Calu3 (cell line): ENCODE measurements at regions not wholly inside any gene's neighbourhood (a gene's known extent, or its start where the extent isn't known, plus 50 kb on each side); places are given as distances from the start of the nearest gene placed in this dataset.

Experiments
- BruUV-seq: library from RNA; stranded (reverse); fragments of 400-500 nt; replicated peaks from 2 replicates; lab custom pipeline; 2021; lab: Mats Ljungman, UMichigan
- CTCF ChIA-PET: fragments of 300-600 bp; sonication (Branson Sonifier 250); formaldehyde crosslinking; loops from one replicate; lab custom pipeline; 2022; ENCODE audit warnings: antibody characterized with exemption; lab: Charles Lee
- DNase-seq: peaks from one replicate; pipeline ENCODE4 v3.0.0; 2022
- H3K27ac Mint-ChIP-seq: one replicate; pipeline ENCODE4 v1.8.0; 2022; ENCODE audit warnings: mixed read lengths; ENCODE audit not compliant: unreplicated experiment
- H3K27me3 Mint-ChIP-seq: one replicate; pipeline ENCODE4 v1.8.0; 2022; ENCODE audit warnings: mixed read lengths; ENCODE audit not compliant: unreplicated experiment
- H3K36me3 Mint-ChIP-seq: one replicate; pipeline ENCODE4 v1.8.0; 2022; ENCODE audit warnings: mild to moderate bottlenecking, moderate library complexity, mixed read lengths; ENCODE audit not compliant: insufficient read depth, unreplicated experiment
- H3K4me1 Mint-ChIP-seq: one replicate; pipeline ENCODE4 v1.8.0; 2022; ENCODE audit warnings: mild to moderate bottlenecking, low read depth, mixed read lengths; ENCODE audit not compliant: unreplicated experiment
- H3K4me3 Mint-ChIP-seq: one replicate; pipeline ENCODE4 v1.8.0; 2022; ENCODE audit warnings: mild to moderate bottlenecking, low read depth, moderate library complexity, mixed read lengths; ENCODE audit not compliant: unreplicated experiment
- H3K9me3 Mint-ChIP-seq: one replicate; pipeline ENCODE4 v1.8.0; 2022; ENCODE audit warnings: low read depth, mixed read lengths; ENCODE audit not compliant: unreplicated experiment
- intact Hi-C: fragments of 100-400 bp; cut with micrococcal nuclease; formaldehyde crosslinking; loops from one replicate; pipeline ENCODE4 v1.10.0; 2022; ENCODE audit not compliant: unreplicated experiment
- TF ChIP-seq, protein P1 (sequence below): fragments of 200-600 bp; IDR thresholded peaks from one replicate; pipeline ENCODE4 v1.8.0; 2022; ENCODE audit warnings: antibody characterized with exemption; ENCODE audit not compliant: unreplicated experiment

DNA sequence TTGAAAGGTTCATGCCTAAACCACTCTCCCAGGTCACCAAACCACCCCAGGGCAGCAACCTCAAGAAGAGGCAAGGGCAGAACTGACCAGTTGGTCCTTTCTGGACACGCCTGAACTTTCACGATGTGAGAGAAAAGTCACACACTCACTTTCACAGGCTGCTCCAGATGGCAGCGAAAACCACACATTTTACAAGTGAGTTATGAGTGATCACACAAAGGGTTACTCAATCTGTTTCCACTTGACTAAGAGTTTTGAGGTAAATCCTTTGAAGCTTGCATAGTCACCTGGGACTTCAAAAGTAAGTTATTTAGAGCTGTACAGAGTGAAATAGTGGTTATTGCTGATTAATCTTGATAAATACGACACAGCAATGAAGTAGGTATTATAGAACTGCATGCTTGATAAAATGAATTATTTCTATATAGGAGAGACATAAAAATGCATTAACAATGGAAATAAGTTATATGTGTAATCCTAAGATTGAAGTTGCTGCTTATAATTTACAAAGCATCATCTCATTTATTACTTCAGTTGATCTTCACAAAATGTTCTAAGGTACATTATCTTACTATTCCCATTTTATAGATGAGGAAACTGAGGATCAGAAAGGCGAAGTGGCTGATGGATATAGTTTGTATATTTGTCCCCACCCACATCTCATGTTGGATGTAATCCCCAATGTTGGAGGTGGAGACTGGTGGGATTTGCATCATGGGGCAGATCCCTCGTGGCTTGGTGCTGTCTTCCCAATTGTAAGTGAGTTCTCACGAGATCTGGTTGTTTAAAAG lies 103.0 kb upstream of the KLF3 start:
- H3K36me3 Mint-ChIP-seq = no peaks in the 10 kb centered on the region
- intact Hi-C loops = no loop called here
- H3K27me3 Mint-ChIP-seq = no peaks in the 10 kb centered on the region
- BruUV-seq = no TSS peak
- CTCF ChIA-PET = no interaction called here
- TF ChIP-seq, protein P1, sequence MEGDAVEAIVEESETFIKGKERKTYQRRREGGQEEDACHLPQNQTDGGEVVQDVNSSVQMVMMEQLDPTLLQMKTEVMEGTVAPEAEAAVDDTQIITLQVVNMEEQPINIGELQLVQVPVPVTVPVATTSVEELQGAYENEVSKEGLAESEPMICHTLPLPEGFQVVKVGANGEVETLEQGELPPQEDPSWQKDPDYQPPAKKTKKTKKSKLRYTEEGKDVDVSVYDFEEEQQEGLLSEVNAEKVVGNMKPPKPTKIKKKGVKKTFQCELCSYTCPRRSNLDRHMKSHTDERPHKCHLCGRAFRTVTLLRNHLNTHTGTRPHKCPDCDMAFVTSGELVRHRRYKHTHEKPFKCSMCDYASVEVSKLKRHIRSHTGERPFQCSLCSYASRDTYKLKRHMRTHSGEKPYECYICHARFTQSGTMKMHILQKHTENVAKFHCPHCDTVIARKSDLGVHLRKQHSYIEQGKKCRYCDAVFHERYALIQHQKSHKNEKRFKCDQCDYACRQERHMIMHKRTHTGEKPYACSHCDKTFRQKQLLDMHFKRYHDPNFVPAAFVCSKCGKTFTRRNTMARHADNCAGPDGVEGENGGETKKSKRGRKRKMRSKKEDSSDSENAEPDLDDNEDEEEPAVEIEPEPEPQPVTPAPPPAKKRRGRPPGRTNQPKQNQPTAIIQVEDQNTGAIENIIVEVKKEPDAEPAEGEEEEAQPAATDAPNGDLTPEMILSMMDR = no peak
- no peaks in the 10 kb centered on the region for H3K9me3 Mint-ChIP-seq
- no peak overlapping the region for H3K27ac Mint-ChIP-seq
- no peak for DNase-seq
- no peaks in the 10 kb centered on the region for H3K4me1 Mint-ChIP-seq
- H3K4me3 Mint-ChIP-seq = no peak overlapping the region

DNA sequence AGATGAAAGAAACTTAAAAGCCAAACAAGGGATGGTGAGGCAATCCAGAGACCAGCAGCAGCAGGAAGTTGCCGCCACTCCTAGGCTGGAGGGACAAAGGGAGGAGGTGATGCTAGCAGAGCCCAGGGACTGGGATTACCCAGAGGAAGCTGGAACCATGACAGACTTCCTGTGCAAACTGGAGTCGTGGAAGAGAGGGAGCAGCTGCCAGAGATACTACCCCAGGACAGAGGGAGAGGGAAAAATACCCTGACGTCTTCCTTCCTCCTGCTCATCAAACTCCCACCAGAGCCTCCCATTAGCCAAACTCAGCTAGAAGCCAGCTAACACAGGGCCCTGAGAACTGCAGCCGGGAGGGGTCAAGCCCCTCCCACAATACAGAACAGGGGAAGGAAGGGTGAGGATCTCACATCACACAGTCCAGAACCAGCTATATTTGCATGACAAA lies 101.2 kb upstream of the KLF3 start:
- Mint-ChIP-seq H3K4me1 (no peaks in the 10 kb centered on the region), H3K27me3 (no peaks in the 10 kb centered on the region), H3K36me3 (no peaks in the 10 kb centered on the region), H3K9me3 (no peaks in the 10 kb centered on the region), H3K27ac (no peak overlapping the region), H3K4me3 (no peak overlapping the region)
- TF ChIP-seq, protein P1 = no peak
- CTCF ChIA-PET = no interaction called here
- intact Hi-C loops = no loop called here
- no peak for DNase-seq
- BruUV-seq = no TSS peak

DNA sequence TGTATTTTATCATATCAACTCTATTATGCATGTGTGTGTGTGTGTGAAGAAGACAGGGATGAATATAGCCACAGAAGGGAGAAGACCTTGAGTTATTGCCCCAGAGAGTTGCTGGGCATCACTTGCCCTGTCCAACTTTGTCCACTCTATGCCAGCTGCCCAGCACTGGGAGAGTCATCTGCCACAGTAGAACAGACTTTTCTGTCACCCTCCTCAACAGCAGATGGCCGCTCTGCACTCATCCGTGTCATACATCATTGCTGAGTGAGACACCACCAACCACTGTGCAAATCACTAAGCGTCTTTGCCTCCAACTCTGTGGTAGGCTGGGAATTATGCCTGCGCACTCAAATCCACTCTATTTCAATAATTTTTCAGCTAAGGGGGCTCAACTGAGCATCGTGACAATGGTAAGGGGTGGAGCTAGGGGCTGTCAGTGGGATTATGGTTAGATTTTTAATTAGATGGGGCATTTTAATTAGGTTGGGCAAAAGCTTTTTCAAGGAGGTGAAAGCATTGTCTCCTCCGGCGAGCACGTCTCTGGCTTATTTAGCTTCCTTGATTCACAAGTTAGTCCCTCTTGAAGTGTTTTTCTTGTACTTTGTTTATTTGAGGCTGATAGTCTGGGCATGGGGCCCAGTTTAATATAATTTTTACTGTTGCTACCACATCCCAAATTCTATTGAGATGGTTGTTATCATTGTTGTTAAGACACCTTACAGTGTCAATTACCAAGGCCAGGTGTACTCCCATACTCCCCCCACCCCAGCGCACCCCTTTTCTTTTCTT lies 100.1 kb upstream of the KLF3 start:
- Mint-ChIP-seq H3K36me3 (no peaks in the 10 kb centered on the region), H3K9me3 (no peaks in the 10 kb centered on the region), H3K27me3 (no peaks in the 10 kb centered on the region), H3K4me3 (no peak overlapping the region), H3K4me1 (no peaks in the 10 kb centered on the region), H3K27ac (no peak overlapping the region)
- BruUV-seq = no TSS peak
- intact Hi-C loops = no loop called here
- CTCF ChIA-PET = no interaction called here
- TF ChIP-seq, protein P1 = no peak
- DNase-seq = no peak

DNA sequence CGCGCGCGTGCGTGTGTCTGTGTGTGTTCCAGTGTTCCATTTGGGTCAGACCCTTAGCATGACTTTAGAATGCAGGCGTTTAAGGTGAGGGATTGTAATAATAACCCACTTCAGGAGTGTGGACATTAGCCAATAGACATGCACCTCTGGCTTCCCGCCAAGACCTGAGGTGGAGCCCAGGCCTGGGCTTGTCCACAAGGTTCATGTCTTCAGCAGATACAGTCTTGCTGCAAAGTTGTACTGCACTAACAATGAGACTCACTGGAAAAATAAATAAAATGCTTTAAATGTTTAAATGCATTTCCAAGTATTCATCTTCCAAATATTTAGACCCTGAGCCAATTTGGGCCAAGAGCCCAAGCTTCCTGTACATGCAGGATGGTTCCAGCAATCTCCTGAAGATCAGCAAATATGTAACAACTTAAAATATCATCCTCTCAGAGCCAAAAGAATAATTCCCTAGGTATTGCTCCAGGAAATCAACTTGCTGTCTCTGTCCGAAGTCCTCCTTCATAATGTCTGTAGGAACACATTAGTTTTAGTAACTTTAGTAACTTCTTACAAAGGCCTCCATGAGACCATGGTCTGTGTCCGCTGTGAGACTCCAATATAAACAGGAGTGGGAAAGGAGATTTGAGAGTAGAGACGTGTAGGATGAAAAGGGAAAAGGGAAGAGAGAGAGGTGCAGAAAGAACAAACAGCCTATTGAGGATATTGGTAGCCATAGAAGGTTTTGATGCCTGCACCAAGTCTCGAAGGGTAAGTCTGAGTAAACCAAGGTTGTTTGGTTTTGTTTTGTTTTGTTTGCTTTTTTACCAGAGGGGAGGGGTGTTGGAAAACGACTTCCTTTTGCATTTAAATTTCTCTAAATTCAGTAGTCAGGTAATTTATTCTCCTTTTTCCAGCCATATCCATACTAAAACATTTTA lies 98.5 kb upstream of the KLF3 start:
- intact Hi-C loops = no loop called here
- Mint-ChIP-seq H3K36me3 (no peaks in the 10 kb centered on the region), H3K27me3 (no peaks in the 10 kb centered on the region), H3K27ac (no peak overlapping the region), H3K4me1 (no peaks in the 10 kb centered on the region), H3K4me3 (no peak overlapping the region), H3K9me3 (no peaks in the 10 kb centered on the region)
- CTCF ChIA-PET = no interaction called here
- DNase-seq = no peak
- no TSS peak for BruUV-seq
- TF ChIP-seq, protein P1 = no peak
